PFSK-1 (cell line): ENCODE measurements at regions not wholly inside any gene's neighbourhood (a gene's known extent, or its start where the extent isn't known, plus 50 kb on each side); places are given as distances from the start of the nearest gene placed in this dataset.

Source experiments
- FOXP2 ChIP-seq: optimal IDR thresholded peaks from 2 replicates; pipeline ENCODE3; 2011; ENCODE audit warnings: borderline replicate concordance, control low read depth, inconsistent platforms; ENCODE audit not compliant: insufficient read depth; ENCODE audit errors: extremely low read length, extremely low read depth
- POLR2AphosphoS5 ChIP-seq: IDR thresholded peaks from 2 replicates; pipeline ENCODE4 v1.6.1; 2012; ENCODE audit warnings: low read depth, mild to moderate bottlenecking, control low read depth, low read length, moderate library complexity
- TAF1 ChIP-seq: IDR thresholded peaks from 2 replicates; pipeline ENCODE4 v1.6.1; 2012; ENCODE audit warnings: low read length, control low read depth, borderline replicate concordance; ENCODE audit not compliant: insufficient read depth
- TF ChIP-seq, protein P1 (sequence below), 2 experiments: IDR thresholded peaks; 2 replicates each; pipeline versions ENCODE4 v1.6.1 to v1.8.0; 2011 to 2012; ENCODE audit warnings: low read depth in 2 of 2, low read length in 2 of 2, control low read depth in 1 of 2, inconsistent platforms in 1 of 2, mild to moderate bottlenecking in 1 of 2, moderate library complexity in 1 of 2; ENCODE audit not compliant: insufficient read depth in 1 of 2

DNA sequence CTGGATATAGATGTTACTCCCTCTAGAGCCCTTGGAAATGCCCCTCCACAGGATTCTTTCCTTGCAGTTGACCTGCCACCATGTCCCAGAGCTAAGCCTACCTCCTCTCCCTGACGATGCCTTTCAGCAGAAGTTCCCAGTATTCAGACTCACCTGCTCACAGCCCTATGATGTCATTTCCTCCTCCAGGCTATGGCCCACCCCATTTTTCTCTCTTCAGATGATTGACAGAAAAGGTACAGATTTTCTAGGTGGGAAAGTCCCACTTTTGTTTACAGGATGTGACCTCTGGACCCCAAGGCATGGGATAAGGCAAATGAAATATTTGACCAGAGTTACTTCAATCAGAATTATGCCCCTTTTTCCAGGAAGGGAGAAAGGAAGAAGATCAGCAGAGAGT, 280.2 kb upstream of the PHYHIPL start:
- TF ChIP-seq, protein P1, sequence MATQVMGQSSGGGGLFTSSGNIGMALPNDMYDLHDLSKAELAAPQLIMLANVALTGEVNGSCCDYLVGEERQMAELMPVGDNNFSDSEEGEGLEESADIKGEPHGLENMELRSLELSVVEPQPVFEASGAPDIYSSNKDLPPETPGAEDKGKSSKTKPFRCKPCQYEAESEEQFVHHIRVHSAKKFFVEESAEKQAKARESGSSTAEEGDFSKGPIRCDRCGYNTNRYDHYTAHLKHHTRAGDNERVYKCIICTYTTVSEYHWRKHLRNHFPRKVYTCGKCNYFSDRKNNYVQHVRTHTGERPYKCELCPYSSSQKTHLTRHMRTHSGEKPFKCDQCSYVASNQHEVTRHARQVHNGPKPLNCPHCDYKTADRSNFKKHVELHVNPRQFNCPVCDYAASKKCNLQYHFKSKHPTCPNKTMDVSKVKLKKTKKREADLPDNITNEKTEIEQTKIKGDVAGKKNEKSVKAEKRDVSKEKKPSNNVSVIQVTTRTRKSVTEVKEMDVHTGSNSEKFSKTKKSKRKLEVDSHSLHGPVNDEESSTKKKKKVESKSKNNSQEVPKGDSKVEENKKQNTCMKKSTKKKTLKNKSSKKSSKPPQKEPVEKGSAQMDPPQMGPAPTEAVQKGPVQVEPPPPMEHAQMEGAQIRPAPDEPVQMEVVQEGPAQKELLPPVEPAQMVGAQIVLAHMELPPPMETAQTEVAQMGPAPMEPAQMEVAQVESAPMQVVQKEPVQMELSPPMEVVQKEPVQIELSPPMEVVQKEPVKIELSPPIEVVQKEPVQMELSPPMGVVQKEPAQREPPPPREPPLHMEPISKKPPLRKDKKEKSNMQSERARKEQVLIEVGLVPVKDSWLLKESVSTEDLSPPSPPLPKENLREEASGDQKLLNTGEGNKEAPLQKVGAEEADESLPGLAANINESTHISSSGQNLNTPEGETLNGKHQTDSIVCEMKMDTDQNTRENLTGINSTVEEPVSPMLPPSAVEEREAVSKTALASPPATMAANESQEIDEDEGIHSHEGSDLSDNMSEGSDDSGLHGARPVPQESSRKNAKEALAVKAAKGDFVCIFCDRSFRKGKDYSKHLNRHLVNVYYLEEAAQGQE (IDR thresholded peaks at IDR 0.05; ENCODE audit: insufficient read depth in 1 of 2, low read depth in 2 of 2, low read length in 2 of 2) = no peak
- TF ChIP-seq POLR2AphosphoS5 = no peak
- TF ChIP-seq TAF1 = no peak
- no peak for TF ChIP-seq FOXP2
